ENCODE measurements at regions not wholly inside any gene's neighbourhood (a gene's known extent, or its start where the extent isn't known, plus 50 kb on each side); places are given as distances from the start of the nearest gene placed in this dataset.
"Not testable (repeated sequence)": the region's sequence is repeated elsewhere in the genome, so short reads cannot be mapped to it uniquely, and the experiment has no call there.

- not testable (repeated sequence) for TF ChIP-seq POLR2A, CTCF (IDR thresholded peaks at IDR 0.05)
Observed at GRCh38 chr21:10334391-10334790, 187.0 kb upstream of the TPTE start.

Measured in Peyer's patch (tissue), 4 donors.